GM19240 (cell line): ENCODE measurements at regions not wholly inside any gene's neighbourhood (a gene's known extent, or its start where the extent isn't known, plus 50 kb on each side); places are given as distances from the start of the nearest gene placed in this dataset.

Experiments
- DNase-seq: peaks from one replicate; pipeline ENCODE4 v3.0.0; 2011; ENCODE audit warnings: low spot score; ENCODE audit not compliant: insufficient read length

GRCh38 chr1:194292966-194293365, 1106.6 kb upstream of the B3GALT2 start:
- no peak for DNase-seq

GRCh38 chr1:194289569-194290266, 1103.3 kb upstream of the B3GALT2 start:
- DNase-seq = peak; percentile 4

- DNase-seq = no peak
These were observed 1101.8 kb upstream of the B3GALT2 start for GRCh38 chr1:194288238-194288637.

- DNase-seq = no peak
These were observed 1095.0 kb upstream of the B3GALT2 start for GRCh38 chr1:194281376-194281775.

- no peak for DNase-seq
These were observed 1094.0 kb upstream of the B3GALT2 start for GRCh38 chr1:194280463-194280862.

- DNase-seq = no peak
These were observed 1093.6 kb upstream of the B3GALT2 start for GRCh38 chr1:194279975-194280374.

GRCh38 chr1:194277927-194278326, 1091.5 kb upstream of the B3GALT2 start:
- DNase-seq = no peak

GRCh38 chr1:194273660-194274059, 1087.2 kb upstream of the B3GALT2 start:
- no peak for DNase-seq

GRCh38 chr1:194268839-194269238, 1082.4 kb upstream of the B3GALT2 start:
- DNase-seq = no peak

GRCh38 chr1:194267021-194267420, 1080.6 kb upstream of the B3GALT2 start:
- DNase-seq = no peak

- DNase-seq = no peak
These were observed 1069.6 kb upstream of the B3GALT2 start for GRCh38 chr1:194256010-194256409.

- no peak for DNase-seq
These were observed 1065.8 kb upstream of the B3GALT2 start for GRCh38 chr1:194252199-194252598.

- no peak for DNase-seq
These were observed 1054.8 kb upstream of the B3GALT2 start for GRCh38 chr1:194241215-194241614.

- DNase-seq = no peak
These were observed 1046.7 kb upstream of the B3GALT2 start for GRCh38 chr1:194233069-194233468.

GRCh38 chr1:194230351-194231144, 1044.1 kb upstream of the B3GALT2 start:
- no peak for DNase-seq

- no peak for DNase-seq
These were observed 1042.0 kb upstream of the B3GALT2 start for GRCh38 chr1:194228427-194228826.

GRCh38 chr1:194227161-194227560, 1040.7 kb upstream of the B3GALT2 start:
- DNase-seq = no peak

- no peak for DNase-seq
These were observed 1039.4 kb upstream of the B3GALT2 start for GRCh38 chr1:194225821-194226220.

GRCh38 chr1:194223596-194223995, 1037.2 kb upstream of the B3GALT2 start:
- DNase-seq = no peak

GRCh38 chr1:194215448-194215847, 1029.0 kb upstream of the B3GALT2 start:
- DNase-seq = no peak

- no peak for DNase-seq
These were observed 1028.3 kb upstream of the B3GALT2 start for GRCh38 chr1:194214735-194215134.

- DNase-seq = no peak
These were observed 1023.5 kb upstream of the B3GALT2 start for GRCh38 chr1:194209920-194210319.

GRCh38 chr1:194208674-194209073, 1022.3 kb upstream of the B3GALT2 start:
- no peak for DNase-seq
